ENCODE measurements at regions not wholly inside any gene's neighbourhood (a gene's known extent, or its start where the extent isn't known, plus 50 kb on each side); places are given as distances from the start of the nearest gene placed in this dataset.

DNA sequence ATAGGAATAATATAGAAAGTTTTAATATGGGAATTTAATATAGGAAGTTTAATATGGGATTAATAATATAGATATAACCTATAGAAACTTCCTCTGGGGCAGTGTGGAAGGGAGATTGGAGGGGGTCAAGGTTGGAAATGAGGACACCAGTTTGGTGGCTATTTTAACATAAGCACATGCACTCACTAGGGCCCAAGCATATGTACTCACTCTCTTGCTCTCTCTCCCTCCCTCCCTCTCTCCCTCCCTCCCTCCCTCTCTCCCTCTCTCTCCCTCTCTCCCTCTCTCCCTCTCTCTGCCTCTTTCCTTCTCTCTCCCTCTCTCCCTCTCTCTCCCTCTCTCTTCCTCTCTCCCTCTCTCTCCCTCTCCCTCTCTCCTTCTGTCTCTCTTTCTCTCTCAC is 528.1 kb downstream of the NPIPA7 start:
- H3K36me3 ChIP-seq (ENCODE audit: control insufficient read depth, insufficient read depth, low read length) = no peaks in the 10 kb centered on the region
- no peaks in the 10 kb centered on the region for H3K9me3 ChIP-seq (ENCODE audit: control insufficient read depth, low read depth, low read length)
- no peak overlapping the region for H3K4me3 ChIP-seq (ENCODE audit: low read length)
- H3K27ac ChIP-seq (ENCODE audit: low read length) = no peak overlapping the region
- DNase-seq = no peak
- H3K27me3 ChIP-seq (ENCODE audit: control insufficient read depth, insufficient read depth, low read length) = no peaks in the 10 kb centered on the region
- H3K4me1 ChIP-seq (ENCODE audit: control insufficient read depth, insufficient read depth, low read length) = no peaks in the 10 kb centered on the region

DNA sequence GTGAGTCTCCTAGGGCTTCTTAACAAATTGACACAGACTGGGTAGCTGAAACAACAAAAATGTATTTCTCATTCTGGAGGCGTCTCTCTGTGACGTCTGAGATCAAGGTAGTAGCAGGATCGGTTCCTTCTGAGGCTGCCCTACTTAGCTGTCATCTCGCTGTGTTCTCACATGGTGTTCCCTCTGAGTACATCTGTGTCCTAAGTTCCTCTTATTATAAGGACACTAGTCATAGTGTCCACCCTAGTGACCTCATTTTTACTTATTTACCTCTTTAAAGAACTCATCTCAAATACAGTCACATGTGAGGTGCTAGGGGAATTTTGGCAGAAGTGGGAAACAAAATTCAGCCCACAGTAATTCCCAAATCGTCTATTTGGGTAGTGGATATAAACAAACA is 529.1 kb downstream of the NPIPA7 start:
- WGBS (ENCODE audit: insufficient coverage, low lambda C conversion rate) = no CpG with 5 or more reads among the region's 5 CpGs
- Histone ChIP-seq H3K9me3 (ENCODE audit: control insufficient read depth, low read depth, low read length) (no peaks in the 10 kb centered on the region), H3K27ac (ENCODE audit: low read length) (no peak overlapping the region), H3K4me1 (ENCODE audit: control insufficient read depth, insufficient read depth, low read length) (no peaks in the 10 kb centered on the region), H3K27me3 (ENCODE audit: control insufficient read depth, insufficient read depth, low read length) (no peaks in the 10 kb centered on the region), H3K36me3 (ENCODE audit: control insufficient read depth, insufficient read depth, low read length) (no peaks in the 10 kb centered on the region), H3K4me3 (ENCODE audit: low read length) (no peak overlapping the region)
- no peak for DNase-seq

DNA sequence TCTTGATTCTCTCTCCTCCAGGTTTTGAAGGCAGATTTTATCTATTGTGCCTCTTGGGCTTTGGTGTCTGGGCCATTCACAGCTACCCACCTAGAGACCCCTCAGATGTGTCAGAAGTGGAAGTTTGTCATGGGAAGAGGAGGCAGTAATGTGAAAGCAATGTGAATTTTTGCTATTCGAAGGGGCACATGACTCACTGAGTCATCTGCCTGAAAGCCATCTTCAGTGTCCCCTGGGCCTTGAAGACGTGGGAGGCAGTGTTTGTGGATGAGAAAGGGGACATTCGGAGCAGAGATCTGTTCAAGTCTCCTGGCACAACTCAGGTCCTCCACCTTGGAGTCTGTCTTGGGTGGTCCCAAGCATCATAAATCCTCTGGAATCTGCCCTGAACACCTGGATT is 530.2 kb downstream of the NPIPA7 start:
- no CpG with 5 or more reads among the region's 3 CpGs for WGBS (ENCODE audit: insufficient coverage, low lambda C conversion rate)
- no peaks in the 10 kb centered on the region for H3K36me3 ChIP-seq (ENCODE audit: control insufficient read depth, insufficient read depth, low read length)
- no peaks in the 10 kb centered on the region for H3K9me3 ChIP-seq (ENCODE audit: control insufficient read depth, low read depth, low read length)
- no peak overlapping the region for H3K4me3 ChIP-seq (ENCODE audit: low read length)
- H3K27ac ChIP-seq (ENCODE audit: low read length) = no peak overlapping the region
- H3K4me1 ChIP-seq (ENCODE audit: control insufficient read depth, insufficient read depth, low read length) = no peaks in the 10 kb centered on the region
- H3K27me3 ChIP-seq (ENCODE audit: control insufficient read depth, insufficient read depth, low read length) = no peaks in the 10 kb centered on the region
- no peak for DNase-seq

DNA sequence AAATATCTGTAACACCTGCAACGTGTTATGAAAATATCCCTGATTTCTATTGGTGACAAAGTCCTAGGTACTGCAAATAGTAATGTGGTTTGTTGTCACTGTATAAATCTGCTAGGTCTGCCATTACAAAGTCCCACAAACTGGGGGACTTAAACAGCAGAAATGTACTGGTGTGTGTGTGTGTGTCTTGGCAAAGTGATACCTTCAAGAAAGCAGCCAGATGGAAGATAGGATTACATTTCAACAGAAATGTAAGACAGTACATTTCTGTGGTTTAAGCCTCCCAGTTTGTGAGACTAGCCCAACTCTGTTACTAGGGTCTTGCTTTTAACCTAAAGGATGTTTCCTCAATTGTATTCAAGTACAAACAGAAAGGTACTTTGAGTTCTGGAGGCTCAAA is 531.7 kb downstream of the NPIPA7 start:
- Histone ChIP-seq H3K27ac (ENCODE audit: low read length) (no peak overlapping the region), H3K27me3 (ENCODE audit: control insufficient read depth, insufficient read depth, low read length) (no peaks in the 10 kb centered on the region), H3K4me3 (ENCODE audit: low read length) (no peak overlapping the region), H3K4me1 (ENCODE audit: control insufficient read depth, insufficient read depth, low read length) (no peaks in the 10 kb centered on the region), H3K9me3 (ENCODE audit: control insufficient read depth, low read depth, low read length) (no peaks in the 10 kb centered on the region), H3K36me3 (ENCODE audit: control insufficient read depth, insufficient read depth, low read length) (no peaks in the 10 kb centered on the region)
- WGBS (ENCODE audit: insufficient coverage, low lambda C conversion rate) = no CpG with 5 or more reads among the region's 1 CpG
- DNase-seq = no peak

DNA sequence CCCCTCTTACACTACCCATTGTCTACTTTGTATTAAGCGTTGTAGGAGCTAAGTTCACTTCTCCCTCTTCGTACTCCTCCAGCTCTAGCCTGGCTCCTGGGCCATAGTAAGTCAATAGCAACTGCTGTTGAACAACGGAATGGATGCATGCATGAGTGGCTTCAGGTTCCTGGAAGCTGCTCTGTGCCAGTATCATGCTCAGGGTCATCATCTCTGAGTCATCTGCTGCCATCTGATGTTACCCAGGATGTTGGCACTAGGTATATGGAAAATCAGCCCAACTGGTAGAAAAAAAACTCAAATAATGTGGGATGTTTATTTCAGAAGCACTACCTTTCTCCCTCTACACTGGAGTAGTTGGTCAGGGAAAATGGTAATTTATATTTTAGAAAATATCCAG is 536.8 kb downstream of the NPIPA7 start:
- Histone ChIP-seq H3K27me3 (ENCODE audit: control insufficient read depth, insufficient read depth, low read length) (no peaks in the 10 kb centered on the region), H3K9me3 (ENCODE audit: control insufficient read depth, low read depth, low read length) (no peaks in the 10 kb centered on the region)
- no CpG with 5 or more reads among the region's 3 CpGs for WGBS (ENCODE audit: insufficient coverage, low lambda C conversion rate)

DNA sequence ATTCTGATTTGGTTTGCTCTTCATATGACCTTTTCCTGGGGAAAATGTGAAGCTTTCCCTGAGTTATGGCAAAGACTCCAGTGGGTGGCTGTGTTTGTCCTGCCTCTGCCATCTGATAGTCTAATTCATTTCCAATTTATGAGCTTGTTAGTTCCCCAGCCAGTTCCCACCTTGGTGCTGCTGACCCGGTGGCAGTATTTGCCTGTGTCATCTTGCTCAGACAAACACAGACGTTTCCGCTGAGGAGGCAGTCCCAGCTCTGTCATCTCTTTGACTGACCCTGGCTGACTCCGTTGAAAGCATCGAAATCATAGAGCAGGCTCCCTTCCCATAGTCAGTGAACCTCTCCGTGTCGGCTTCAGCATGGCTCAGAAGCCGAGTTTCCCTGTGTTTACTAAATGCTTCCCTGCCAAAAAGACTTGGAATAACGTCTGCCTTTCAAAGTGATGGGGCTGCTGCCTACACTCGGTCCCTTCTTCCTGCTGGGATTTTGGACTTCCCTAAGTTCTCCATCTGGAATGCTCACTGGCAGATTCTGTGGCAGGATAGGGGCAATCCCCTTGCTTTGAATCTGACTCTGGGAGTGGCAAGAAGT is 538.3 kb downstream of the NPIPA7 start:
- no peak for DNase-seq
- no peak overlapping the region for H3K27ac ChIP-seq (ENCODE audit: low read length)
- no CpG with 5 or more reads among the region's 10 CpGs for WGBS (ENCODE audit: insufficient coverage, low lambda C conversion rate)
- H3K9me3 ChIP-seq (ENCODE audit: control insufficient read depth, low read depth, low read length) = no peaks in the 10 kb centered on the region
- H3K4me1 ChIP-seq (ENCODE audit: control insufficient read depth, insufficient read depth, low read length) = no peaks in the 10 kb centered on the region
- H3K4me3 ChIP-seq (ENCODE audit: low read length) = no peak overlapping the region
- H3K36me3 ChIP-seq (ENCODE audit: control insufficient read depth, insufficient read depth, low read length) = no peaks in the 10 kb centered on the region
- H3K27me3 ChIP-seq (ENCODE audit: control insufficient read depth, insufficient read depth, low read length) = no peaks in the 10 kb centered on the region

More for the DNA sequence above, 536.8 kb downstream of the NPIPA7 start:
- H3K36me3 ChIP-seq (ENCODE audit: control insufficient read depth, insufficient read depth, low read length) = no peaks in the 10 kb centered on the region
- DNase-seq = no peak
- H3K27ac ChIP-seq (ENCODE audit: low read length) = no peak overlapping the region
- H3K4me1 ChIP-seq (ENCODE audit: control insufficient read depth, insufficient read depth, low read length) = no peaks in the 10 kb centered on the region
- H3K4me3 ChIP-seq (ENCODE audit: low read length) = no peak overlapping the region

DNA sequence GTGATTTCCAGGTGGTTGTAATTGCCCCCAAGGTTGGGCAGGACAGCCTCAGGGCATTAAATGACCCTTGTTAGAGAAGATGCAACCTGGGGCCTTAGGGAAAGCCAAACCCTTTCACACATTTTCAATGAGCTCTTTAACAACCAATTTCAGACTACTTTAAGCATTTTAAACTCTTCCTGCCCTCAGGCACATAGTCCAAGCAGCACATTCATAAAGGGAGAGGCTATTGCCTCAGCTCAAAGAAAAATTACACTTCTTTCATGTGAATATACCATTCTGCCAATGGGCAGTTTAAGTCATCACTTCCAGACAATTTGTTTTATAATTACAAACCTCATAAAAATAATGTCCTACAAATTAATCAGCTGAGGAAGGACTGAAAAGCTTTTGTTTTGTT is 544.5 kb downstream of the NPIPA7 start:
- no peak for DNase-seq
- H3K27ac ChIP-seq (ENCODE audit: low read length) = no peak overlapping the region
- no peak overlapping the region for H3K4me3 ChIP-seq (ENCODE audit: low read length)
- no peaks in the 10 kb centered on the region for H3K4me1 ChIP-seq (ENCODE audit: control insufficient read depth, insufficient read depth, low read length)
- H3K27me3 ChIP-seq (ENCODE audit: control insufficient read depth, insufficient read depth, low read length) = no peaks in the 10 kb centered on the region
- no peaks in the 10 kb centered on the region for H3K9me3 ChIP-seq (ENCODE audit: control insufficient read depth, low read depth, low read length)
- no peaks in the 10 kb centered on the region for H3K36me3 ChIP-seq (ENCODE audit: control insufficient read depth, insufficient read depth, low read length)

DNA sequence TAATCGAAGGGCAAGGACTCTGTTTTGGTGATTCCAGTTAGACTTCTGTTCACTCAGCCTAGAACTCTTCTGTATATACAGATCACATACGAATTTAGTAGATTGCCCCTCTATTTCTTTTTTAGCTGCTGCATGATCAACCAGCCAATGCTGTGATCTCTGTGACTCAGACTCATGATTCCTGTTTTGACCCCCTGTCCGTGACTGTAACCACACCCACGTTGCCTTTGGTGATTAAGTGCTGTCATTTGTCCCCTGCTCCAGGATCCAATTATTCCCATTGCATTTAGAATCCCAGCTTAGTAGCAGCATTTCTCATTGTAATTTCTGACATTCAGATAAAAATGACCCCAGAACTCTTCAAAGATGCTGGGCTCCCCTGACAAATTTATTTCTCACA is 545.7 kb downstream of the NPIPA7 start:
- DNase-seq = no peak
- no peaks in the 10 kb centered on the region for H3K36me3 ChIP-seq (ENCODE audit: control insufficient read depth, insufficient read depth, low read length)
- H3K27me3 ChIP-seq (ENCODE audit: control insufficient read depth, insufficient read depth, low read length) = no peaks in the 10 kb centered on the region
- no peaks in the 10 kb centered on the region for H3K9me3 ChIP-seq (ENCODE audit: control insufficient read depth, low read depth, low read length)
- no peak overlapping the region for H3K4me3 ChIP-seq (ENCODE audit: low read length)
- no peaks in the 10 kb centered on the region for H3K4me1 ChIP-seq (ENCODE audit: control insufficient read depth, insufficient read depth, low read length)
- no peak overlapping the region for H3K27ac ChIP-seq (ENCODE audit: low read length)
- 60% methylated on average over 1 of the region's 4 CpGs for WGBS (ENCODE audit: insufficient coverage, low lambda C conversion rate)

DNA sequence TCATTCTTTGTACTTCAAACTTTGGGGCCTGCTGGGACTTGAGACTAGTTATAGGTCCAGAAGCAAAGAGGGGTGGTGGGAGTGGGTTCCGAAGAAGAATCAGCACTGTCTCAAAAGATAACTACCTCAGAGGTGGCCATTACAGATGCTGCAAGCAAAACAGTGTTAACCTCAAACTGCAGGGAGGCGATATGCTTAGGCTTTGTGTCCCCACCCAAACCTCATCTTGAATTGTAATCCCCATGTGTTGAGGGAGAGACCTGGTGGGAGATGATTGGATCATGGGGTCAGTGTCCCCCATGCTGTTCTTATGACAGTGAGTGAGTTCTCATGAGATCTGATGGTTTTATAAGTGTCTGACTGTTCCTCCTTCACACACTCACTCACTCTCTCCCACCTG is 545.3 kb downstream of the XYLT1 start:
- Histone ChIP-seq H3K27me3 (ENCODE audit: control insufficient read depth, insufficient read depth, low read length) (no peaks in the 10 kb centered on the region), H3K36me3 (ENCODE audit: control insufficient read depth, insufficient read depth, low read length) (no peaks in the 10 kb centered on the region), H3K27ac (ENCODE audit: low read length) (no peak overlapping the region), H3K4me1 (ENCODE audit: control insufficient read depth, insufficient read depth, low read length) (no peaks in the 10 kb centered on the region), H3K9me3 (ENCODE audit: control insufficient read depth, low read depth, low read length) (no peaks in the 10 kb centered on the region), H3K4me3 (ENCODE audit: low read length) (no peak overlapping the region)
- DNase-seq = no peak
- WGBS (ENCODE audit: insufficient coverage, low lambda C conversion rate) = no CpG with 5 or more reads among the region's 2 CpGs

DNA sequence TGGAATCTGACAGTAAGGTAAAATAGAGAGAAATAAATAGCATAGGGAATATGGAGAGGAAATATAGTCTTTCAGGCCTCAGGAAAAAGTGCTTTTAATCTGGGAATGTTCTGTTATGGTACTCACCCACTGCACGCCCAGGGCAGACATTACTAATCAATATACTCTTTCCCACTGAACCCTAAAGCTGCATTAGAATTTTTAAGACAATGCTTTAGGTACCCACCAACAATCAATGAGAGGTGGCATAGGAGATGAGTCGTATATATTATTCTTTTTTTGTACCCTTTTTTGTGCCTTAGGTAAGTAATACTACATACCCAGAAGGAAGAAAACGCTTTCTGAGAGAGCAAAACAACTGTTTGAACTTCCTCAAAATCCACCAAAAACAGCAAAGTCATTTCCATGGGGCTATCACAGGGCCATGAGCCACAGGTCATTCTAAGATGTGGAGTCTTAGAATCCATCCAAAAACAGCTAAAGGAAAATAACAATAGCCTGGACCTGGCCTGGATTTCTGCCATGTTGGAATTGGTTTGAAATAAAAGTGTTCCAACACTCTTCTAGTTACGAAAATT is 542.1 kb downstream of the XYLT1 start:
- 100% methylated on average over 2 of the region's 4 CpGs for WGBS (ENCODE audit: insufficient coverage, low lambda C conversion rate)
- no peak for DNase-seq

DNA sequence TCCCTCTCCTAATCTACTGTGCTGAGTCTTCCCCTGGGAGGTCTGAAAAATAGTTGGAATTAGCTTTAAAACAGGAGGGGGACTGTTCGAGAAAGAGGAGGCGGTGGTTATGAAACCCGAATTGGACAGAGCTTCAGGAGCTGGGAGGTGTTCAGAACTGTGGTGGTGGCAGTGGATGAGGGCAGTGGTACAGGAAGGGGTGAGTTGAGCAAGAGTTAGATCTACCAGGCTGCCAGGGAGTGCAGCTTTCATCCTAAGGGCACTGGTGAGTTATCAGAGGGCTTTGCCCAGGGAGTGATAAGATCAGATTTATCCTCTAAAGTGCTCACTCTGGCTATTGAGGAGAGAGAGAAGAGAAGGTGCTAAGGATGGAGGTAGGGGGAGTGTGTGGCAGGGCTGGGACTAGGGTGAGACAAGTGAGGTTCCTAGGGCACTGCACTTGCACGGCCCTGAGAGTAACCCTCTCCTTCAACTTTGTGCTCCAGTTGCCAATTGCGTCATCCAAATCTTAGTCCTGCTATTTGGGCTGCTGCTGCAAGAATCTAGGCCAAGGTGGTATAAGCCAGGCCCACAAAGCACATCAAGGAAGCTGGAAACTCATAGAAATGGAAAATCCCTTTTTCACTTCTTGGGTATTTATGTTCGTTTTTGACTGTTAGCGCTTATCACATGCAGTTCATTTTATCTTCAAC is 540.3 kb downstream of the XYLT1 start:
- H3K27ac ChIP-seq (ENCODE audit: low read length) = no peak overlapping the region
- H3K27me3 ChIP-seq (ENCODE audit: control insufficient read depth, insufficient read depth, low read length) = no peaks in the 10 kb centered on the region
- H3K9me3 ChIP-seq (ENCODE audit: control insufficient read depth, low read depth, low read length) = no peaks in the 10 kb centered on the region
- no peak for DNase-seq
- WGBS (ENCODE audit: insufficient coverage, low lambda C conversion rate) = 73% methylated on average over 3 of the region's 7 CpGs
- no peaks in the 10 kb centered on the region for H3K4me1 ChIP-seq (ENCODE audit: control insufficient read depth, insufficient read depth, low read length)
- no peaks in the 10 kb centered on the region for H3K36me3 ChIP-seq (ENCODE audit: control insufficient read depth, insufficient read depth, low read length)
- no peak overlapping the region for H3K4me3 ChIP-seq (ENCODE audit: low read length)

More for the DNA sequence above, 542.1 kb downstream of the XYLT1 start:
- Histone ChIP-seq H3K36me3 (ENCODE audit: control insufficient read depth, insufficient read depth, low read length) (no peaks in the 10 kb centered on the region), H3K27me3 (ENCODE audit: control insufficient read depth, insufficient read depth, low read length) (no peaks in the 10 kb centered on the region), H3K27ac (ENCODE audit: low read length) (no peak overlapping the region), H3K4me3 (ENCODE audit: low read length) (no peak overlapping the region), H3K9me3 (ENCODE audit: control insufficient read depth, low read depth, low read length) (no peaks in the 10 kb centered on the region), H3K4me1 (ENCODE audit: control insufficient read depth, insufficient read depth, low read length) (no peaks in the 10 kb centered on the region)
